ENCODE measurements at regions not wholly inside any gene's neighbourhood (a gene's known extent, or its start where the extent isn't known, plus 50 kb on each side); places are given as distances from the start of the nearest gene placed in this dataset.
A peak's percentile ranks its signal among the peaks of the same experiment; 100 is the strongest.
"Not testable (repeated sequence)": the region's sequence is repeated elsewhere in the genome, so short reads cannot be mapped to it uniquely, and the experiment has no call there.

- DNase-seq (ENCODE audit: low read depth), result no peak
These were observed 136.7 kb downstream of the FGF10 start for GRCh38 chr5:44252545-44252944.

DNA sequence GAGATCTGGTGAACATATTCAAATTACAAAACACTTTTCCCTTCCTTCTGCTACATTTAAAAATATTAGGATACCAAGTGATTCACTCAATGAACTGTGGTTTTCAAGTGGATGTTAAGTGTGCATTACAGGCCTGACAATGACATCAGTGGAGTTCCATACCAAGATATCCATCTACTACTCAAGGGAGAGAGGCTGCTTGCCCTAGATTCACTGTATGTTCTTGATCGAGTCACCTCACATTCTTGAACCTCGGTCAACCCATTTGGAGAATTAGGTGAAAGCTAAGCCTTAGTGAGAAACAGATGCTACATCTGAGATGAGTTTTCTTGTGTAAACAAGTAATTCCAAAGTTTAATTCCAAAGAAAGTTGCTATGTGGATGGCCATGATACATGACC lies 142.2 kb downstream of the FGF10 start:
- DNase-seq (ENCODE audit: low read depth), result peak; percentile 11

- DNase-seq (ENCODE audit: low read depth), result peak; percentile 15
These were observed 143.3 kb downstream of the FGF10 start for GRCh38 chr5:44245935-44246334.

DNA sequence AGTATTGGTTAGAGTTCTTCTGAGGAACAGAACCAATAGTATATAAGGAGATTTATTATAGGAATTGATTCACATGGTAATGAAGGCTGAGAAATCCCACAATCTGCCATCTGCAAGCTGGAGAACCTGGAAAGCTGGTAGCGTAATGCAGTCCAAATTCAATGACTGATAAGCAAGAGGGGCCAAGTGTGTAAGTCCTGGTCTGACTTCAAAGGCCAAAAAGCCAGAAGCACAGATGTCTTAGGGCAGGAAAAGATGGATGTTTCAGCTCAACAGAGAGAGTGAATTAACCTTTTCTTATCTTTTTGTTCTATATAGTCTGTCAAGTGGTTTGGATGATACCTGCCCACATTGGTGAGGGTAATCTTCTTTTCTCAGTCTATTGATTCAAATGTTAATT lies 146.4 kb downstream of the FGF10 start:
- DNase-seq (ENCODE audit: low read depth), result no peak

DNA sequence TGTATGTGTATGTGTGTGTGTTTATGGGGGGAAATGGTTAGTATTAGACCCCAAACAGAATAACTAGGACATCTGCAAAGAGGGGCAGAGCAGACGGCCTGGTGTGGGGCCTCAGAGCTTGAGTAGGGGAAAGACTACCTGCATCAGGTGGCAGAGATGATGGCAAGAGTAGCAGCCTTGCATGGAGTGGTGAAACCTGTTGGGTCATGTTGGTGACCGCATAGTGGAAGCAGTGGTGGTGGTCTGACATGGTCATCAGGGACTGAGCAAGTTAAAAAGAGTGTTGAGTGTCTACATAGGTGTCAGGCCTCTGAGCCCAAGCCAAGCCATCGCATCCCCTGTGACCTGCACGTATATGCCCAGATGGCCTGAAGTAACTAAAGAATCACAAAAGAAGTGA lies 153.2 kb downstream of the FGF10 start:
- DNase-seq (ENCODE audit: low read depth), result no peak

- DNase-seq (ENCODE audit: low read depth), result no peak
These were observed 155.5 kb downstream of the FGF10 start for GRCh38 chr5:44233691-44234090.

GRCh38 chr5:44225231-44226160 lies 163.7 kb downstream of the FGF10 start:
- no peak for DNase-seq (ENCODE audit: low read depth)

- DNase-seq (ENCODE audit: low read depth), result no peak
These were observed 189.8 kb downstream of the FGF10 start for GRCh38 chr5:44199408-44199807.

DNA sequence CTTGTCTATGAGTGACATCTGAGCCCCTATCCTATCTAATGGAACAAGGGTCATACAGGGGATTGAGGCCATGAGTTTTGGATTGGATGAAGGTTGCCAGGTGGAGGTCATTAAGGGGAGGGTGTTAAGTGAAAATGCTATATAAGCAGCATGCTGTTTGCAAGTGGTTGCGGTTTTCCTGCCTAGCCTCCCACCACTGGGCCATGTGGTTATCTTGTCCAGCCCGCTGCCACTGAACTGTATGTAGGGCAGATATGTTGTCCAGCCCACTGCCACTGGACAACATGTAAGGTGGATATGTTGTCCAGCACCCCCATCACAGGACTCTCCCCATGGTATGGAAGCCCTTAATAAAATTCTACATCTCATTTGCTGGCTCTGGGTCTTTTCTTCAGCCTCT lies 200.0 kb downstream of the FGF10 start:
- no peak for DNase-seq (ENCODE audit: low read depth)

DNA sequence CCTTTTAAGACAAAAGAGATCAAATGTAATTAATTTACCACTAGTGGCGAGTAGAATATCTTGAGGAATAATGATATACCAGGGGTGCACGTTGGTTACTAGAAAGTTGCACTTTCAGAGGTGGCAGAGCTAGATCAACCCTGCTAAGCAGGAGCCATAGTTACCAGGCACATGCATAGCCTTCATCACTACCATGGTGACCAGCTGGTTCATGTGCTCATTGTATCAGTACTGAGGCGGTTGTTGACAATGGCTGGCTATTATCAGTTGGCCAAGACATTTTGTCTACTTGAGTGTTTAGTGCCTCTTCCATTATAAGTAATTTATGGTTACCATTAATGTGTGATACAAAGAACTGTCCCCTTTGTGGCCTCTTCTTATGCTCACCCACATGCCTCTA lies 201.2 kb downstream of the FGF10 start:
- no peak for DNase-seq (ENCODE audit: low read depth)

DNA sequence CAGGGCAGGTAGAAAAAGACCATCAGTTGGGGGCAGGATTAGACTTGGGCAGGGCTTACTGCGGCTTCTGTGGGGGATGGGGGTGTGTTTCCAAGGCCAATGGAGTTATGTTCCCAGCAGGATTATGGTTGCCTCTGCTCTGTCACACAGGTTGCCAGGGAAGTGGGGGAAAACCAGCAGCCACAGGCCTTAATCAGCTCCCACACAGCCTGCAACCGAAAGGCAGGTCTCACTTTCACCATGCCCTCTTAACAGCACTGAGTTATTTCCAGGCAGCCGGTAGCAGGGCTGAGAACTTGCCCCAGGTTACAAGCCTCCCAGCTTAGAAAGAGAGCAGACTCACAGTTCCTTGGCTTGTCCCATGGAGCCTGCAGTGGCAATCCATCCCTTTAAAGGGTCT lies 205.5 kb downstream of the FGF10 start:
- no peak for DNase-seq (ENCODE audit: low read depth)

GRCh38 chr5:44183312-44183711 lies 205.9 kb downstream of the FGF10 start:
- DNase-seq (ENCODE audit: low read depth), result no peak

DNA sequence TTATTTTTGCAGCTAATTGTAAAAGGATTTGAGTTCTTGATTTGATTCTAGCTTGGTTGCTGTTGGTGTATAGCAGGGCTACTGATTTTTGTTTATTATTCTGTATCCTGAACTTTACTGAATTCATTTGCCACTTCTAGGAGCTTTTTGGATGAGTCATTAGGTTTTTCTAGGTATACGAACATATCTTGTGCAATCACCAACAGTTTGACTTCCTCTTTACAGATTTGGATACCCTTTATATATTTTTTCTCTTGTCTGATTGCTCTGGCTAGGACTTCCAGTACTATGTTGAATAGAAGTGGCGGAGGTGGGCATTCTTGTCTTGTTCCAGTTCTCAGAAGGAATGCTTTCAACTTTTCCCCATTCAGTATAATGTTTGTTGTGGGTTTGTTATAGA lies 210.8 kb downstream of the FGF10 start:
- no peak for DNase-seq (ENCODE audit: low read depth)

DNA sequence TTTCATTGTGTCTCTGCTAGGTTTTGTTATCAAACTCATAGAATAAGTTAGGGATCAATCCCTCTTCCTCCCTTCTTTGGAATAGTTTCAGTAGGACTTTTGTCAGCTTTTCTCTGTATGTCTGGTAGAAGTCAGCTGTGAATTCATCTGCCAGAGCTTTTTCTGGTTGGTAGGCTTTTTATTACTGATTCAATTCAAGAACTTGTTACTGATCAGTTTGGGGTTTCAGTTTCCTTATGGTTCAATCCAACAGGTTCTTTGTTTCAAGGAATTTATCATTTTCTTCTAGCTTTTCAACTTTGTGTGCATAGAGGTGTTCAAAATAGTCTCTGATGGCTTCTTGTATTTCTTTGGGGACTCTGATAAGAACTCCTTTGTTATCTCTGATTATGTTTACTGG lies 221.7 kb downstream of the FGF10 start:
- DNase-seq (ENCODE audit: low read depth), result no peak

- DNase-seq (ENCODE audit: low read depth), result no peak
These were observed 228.9 kb downstream of the FGF10 start for GRCh38 chr5:44160369-44160768.

DNA sequence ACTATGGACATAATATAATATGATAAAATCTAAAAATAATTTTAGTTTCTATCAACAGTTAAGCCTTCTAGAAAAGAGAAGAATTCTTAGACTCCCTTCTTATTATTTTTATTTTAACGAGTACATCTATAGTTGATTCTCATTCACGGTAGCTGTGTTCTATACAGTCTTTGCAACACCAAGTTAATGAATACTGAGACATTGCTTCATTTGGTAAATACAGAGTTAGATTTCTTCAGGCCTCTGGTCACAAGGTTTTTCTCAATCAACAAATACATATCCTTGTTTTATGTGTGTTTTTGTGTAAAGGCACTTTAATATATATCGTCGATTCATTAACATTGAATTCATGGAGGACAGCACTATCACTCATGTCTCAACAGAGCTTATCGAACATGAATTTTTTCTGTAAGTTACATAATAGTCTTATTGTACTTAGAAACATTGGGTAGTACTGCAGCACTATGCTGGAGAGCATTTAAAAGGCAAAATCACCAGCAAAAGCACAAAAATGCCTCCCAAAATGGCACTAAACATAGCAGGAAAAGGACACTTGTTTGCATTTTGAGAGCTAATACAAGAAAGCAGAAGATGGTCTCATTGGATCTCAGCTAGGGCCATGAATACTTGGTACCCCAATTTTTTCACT lies 239.0 kb downstream of the FGF10 start:
- DNase-seq (ENCODE audit: low read depth), result no peak

GRCh38 chr5:44117947-44118346 lies 271.3 kb downstream of the FGF10 start:
- not testable (repeated sequence) for DNase-seq (ENCODE audit: low read depth)

GRCh38 chr5:44108232-44108631 lies 281.0 kb downstream of the FGF10 start:
- not testable (repeated sequence) for DNase-seq (ENCODE audit: low read depth)

GRCh38 chr5:44099643-44100042 lies 289.6 kb downstream of the FGF10 start:
- no peak for DNase-seq (ENCODE audit: low read depth)

- no peak for DNase-seq (ENCODE audit: low read depth)
These were observed 299.6 kb downstream of the FGF10 start for GRCh38 chr5:44089424-44090144.

DNA sequence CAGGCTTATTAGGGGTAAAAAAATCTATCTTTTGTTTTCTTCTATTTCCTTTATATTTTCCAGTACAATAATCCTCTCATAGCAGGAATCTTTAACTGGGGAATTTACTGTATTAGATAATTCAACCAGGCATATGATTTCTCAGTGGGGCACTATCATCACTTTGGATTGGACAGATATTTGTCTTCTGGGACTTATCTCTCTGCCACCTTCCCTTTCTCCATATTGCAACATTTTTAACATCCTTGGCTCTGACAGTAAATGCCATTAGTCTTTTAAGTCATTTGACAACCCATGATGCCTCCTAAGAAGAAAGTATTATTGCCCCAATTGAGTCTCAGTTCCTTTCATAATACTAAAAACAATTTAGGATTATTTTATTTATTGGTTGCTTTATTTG lies 304.1 kb downstream of the FGF10 start:
- no peak for DNase-seq (ENCODE audit: low read depth)

DNA sequence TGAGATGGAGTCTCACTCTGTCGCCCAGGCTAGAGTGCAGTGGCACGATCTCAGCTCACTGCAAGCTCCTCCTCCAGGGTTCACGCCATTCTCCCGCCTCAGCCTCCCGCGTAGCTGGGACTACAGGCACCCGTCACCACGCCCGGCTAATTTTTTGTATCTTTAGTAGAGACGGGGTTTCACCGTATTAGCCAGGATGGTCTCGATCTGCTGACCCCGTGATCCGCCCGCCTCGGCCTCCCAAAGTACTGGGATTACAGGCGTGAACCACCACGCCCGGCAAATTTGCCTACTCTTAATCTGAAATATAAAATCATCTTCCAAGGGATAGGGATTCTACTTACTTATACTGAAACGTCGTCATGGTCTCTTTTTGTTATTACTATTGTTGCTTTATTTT lies 314.7 kb downstream of the FGF10 start:
- not testable (repeated sequence) for DNase-seq (ENCODE audit: low read depth)

DNA sequence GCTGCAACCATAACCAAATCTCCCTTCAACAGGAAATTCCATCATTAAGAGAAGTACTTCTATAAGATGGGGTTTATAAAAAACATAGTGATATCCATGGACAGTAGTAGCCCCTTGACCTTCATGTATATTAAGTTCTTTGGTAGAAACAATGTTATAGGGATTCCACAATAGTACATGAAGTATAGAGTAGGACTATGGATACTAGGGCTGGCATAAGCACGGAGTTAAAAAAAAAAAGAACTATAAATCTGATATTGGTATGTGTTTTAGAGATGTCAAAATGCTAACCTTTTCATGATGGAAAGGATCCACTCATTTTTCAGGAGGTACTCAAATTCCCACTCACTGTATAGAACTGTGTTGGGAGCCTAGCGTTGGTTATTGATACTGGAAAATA lies 337.6 kb downstream of the FGF10 start:
- no peak for DNase-seq (ENCODE audit: low read depth)

Data from HS-27A (cell line).